Superior temporal gyrus (tissue), 1 donor: ENCODE measurements at regions not wholly inside any gene's neighbourhood (a gene's known extent, or its start where the extent isn't known, plus 50 kb on each side); places are given as distances from the start of the nearest gene placed in this dataset.

Experiments used
- DNase-seq: peaks from one replicate; pipeline ENCODE4 v3.0.0-alpha.2; 2016; ENCODE audit errors: extremely low spot score

DNA sequence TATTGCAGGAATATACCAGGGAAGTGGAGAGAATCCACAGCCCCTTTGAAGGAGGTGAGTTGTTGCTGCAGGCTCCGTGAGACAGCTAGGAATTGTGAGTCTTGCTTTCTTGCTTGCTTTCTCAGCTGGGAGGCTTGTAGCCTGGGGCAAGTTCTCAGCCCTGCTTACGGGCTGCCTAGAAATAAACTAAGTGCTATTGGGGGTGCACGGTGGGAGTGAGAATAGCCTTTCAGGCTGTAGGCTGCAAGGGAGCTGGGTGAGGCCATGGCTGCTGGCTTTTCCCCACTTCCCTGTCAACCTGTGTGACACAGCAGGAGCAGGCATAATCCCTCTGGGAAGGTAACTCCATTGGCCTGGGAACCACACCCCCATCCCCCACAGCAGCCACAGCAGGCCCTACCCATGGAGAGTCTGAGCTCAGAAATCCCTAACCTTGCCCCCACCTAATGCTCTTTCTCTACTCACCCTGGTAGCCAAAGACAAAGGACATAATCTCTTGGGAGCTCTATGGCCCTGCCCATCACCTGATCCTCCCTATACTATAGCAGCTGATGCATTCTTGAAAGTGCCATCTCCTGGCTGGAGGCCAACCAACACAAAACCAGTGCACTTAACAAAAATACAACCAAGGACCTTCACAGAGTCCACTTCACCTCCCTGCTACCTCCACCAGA is 113.0 kb downstream of the MMRN1 start:
- no peak for DNase-seq

DNA sequence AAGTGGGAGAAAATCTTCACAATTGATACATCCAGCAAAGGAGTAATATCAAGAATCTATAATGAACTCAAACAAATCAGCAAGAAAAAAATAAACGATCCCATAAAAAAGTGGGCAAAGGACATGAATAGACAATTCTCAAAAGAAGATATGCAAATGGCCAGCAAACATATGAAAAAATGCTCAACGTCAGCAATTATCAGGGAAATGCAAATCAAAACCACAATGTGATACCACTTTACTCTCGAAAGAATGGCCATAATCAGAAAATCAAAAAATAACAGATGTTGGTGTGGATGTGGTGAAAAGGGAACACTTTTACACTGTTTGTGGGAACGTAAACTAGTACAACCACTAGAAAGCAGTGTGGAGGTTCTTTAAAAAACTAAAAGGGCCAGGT is 114.3 kb upstream of the CCSER1 start:
- no peak for DNase-seq

DNA sequence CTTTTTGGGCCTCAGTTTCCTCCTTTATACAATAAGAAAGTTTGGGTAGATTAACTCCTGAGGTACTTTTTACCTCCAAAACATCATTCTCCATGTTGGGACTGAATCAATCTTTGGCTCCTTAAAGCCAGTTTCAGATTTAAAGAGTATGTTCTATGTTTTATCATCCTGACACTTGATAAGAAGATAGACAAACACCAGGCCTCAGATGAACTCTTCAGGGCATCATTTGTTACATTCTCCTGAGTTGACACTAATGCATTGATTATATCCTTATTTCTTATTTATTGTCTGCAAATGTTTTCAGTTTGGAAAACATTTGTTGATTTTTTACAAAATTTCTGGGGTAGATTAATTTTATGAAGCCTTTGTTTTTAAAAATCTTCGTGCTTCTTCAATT is 102.7 kb upstream of the CCSER1 start:
- DNase-seq = no peak

DNA sequence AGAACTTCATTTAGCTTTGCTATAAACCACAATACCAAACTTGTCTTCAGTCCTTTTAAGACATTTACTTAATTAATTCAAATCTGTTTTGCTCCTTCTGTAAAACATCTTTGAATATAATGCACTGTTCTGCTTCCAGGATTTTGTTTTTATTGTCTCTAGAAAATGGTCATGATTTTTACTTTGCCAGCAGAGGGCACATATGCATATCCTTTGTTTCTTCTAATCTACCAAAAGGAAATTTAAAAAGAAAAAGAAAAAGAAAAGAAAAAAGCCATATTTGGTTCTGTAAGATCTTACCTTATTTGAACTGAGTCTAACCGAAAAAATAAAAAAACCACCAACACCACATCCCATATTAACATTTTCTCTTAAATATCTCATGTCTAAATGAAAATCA is 101.9 kb upstream of the CCSER1 start:
- peak; percentile 41 for DNase-seq

DNA sequence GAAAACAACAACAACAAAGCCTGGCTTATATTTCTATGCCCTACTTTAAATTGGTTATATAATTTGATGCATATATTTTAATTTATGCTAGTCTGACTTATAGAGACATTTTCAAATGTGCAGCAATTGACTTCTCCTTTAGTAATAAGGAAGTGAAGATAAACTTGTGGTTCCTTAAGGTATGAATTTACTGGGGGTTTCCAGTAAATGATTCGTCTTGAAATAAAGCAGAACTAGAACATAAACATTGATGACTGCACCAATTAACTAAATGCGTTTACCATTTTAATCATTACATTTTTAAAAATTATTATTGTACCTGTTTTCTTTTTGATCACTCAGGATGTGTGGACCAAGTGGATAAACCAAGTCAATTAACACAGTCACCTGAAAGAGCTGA is 99.6 kb upstream of the CCSER1 start:
- DNase-seq = no peak

DNA sequence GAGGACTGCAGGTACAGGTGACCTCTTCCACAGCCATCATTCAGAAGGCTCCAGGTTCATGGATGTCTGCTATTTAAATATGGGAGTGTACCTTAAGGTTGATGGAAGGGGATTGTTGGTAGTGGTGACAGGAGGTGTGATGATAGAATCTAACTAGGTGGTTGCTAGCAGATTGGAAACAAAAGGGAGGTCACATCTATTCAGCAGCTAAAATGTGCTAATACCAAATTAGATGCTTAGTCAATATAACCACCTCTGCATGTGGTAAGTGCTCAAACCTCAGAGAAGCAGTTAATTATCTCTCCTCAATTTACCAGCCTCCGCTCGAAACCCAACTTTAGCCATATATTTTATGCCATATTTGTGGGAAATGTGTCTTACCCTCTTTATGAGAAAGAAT is 98.7 kb upstream of the CCSER1 start:
- DNase-seq = no peak

DNA sequence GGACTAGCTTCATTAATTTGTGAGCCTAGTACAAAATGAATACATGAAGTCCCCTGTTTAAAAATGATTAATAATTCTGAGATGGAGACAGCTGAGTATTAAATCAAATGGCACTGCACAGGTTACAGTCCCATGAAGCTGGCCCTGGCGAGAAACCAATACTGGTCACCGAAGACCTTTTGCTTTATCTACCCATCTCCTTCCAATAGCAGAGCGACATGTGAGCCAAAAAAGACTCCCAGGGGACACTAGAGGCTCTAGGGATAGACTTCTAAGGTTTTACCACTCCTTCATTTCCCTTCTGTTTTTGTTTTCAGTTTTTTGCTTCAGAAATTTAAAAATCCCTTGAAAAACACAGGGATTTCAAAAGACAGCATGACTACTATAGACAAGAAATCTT is 97.0 kb upstream of the CCSER1 start:
- DNase-seq = no peak

DNA sequence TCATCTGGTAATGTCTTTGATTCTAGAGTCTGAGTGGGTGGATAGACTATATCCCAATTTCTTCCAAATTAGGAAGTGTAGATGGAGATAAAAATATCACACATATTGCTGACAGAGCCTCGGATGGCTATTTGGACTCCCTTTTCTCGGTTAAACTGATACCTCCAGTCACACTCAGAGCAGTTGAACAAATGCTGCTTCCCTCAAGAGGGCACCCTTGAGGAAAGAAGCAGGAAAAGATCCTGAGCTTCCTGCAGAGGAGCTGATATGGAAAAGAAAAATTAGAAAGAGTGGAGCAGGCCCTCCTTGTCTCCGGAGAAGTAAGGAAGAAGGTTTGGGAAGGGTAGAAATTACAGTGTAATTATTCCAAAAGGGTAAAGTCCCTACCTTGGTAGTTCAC is 96.2 kb upstream of the CCSER1 start:
- DNase-seq = peak; percentile 39

DNA sequence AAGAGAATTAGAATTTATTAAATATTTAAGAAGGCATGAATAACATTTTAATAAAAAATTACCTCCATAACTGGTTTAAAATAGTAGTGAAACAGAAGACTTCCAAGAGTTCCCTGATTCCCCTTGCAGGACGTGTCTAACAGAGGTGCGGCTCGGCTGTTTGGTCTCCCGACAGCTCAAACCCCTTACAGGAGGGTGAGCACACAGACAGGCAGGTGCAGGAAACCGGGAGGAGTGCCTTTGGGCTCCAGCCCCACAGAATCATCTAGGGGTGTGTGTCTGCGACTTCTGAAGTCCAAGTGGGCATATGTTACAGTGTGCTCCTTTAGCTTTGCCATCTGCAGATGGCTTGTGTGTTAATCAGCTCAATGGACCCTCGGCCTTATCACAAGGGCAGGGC is 88.1 kb upstream of the CCSER1 start:
- DNase-seq = no peak

DNA sequence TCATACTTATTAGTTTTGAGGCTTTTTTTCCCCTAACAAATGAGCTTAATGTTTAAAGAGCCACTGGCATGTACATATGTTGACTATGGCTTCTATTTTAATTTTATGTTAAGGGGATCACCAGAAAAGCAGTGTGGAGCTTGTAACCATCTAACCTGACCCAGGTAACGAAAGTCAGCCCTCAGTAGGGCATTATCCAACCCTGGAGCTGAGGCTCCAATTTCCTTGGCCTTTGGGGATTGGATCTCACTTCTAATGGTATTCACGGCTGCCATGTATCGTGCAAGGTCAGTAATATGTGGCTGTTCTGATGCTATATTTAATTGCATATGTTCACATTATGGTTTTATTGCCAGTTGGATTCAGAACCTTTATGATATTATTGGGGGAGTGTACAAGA is 75.2 kb upstream of the CCSER1 start:
- DNase-seq = no peak

DNA sequence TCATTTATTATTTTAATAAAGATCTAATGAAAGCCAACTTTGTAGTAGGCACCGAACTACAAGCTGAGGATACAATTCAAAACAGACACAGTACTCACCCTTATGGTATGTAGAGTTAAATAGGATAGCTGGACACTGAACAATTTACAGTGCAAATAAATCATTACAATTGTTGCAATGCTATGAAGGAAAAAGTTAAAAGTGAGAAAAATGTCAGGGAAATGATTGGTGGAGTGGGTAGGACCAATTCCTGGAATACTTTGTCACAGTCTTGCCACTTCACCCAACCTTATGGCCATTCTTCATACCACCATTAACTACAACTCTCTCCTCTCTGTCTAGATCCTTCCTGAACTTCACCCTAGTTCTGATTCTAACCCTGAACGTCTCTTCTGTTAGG is 70.1 kb upstream of the CCSER1 start:
- no peak for DNase-seq

DNA sequence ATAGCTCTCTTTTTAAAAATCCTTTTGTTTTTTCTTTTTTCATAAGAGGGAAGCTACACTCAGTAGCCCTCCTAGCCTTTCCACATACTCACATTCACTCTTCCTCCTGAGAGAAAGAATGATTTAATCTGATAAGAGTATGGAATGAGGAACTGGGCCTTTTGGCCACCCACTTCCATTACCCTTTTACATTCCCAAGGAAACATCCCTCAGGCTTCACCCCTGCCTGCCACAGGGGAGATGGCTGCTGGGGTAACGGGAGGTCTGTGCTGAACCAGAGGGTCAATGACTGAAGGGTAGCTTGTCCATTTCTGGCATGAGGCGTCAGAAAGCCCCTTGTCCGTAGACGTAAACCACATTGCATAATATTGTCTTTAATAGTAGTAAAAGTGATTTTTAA is 67.2 kb upstream of the CCSER1 start:
- no peak for DNase-seq

DNA sequence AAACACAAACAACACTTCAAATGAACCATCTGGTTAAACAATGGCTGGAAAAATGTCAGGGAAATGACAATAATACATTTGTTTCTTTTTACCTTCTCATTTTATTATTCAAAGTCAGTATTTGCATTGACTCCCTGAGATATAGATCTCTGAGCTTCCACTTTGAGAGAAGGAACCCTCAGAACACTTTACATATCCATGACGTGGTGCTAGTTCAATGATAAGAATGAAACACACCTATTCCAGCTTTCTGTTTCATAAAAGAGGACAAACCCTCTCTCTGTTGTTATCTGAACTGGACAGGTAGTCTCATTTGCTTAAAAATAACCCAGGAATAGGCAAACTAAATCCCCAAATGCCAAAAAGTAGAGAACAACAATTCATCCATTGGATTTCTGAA is 65.3 kb upstream of the CCSER1 start:
- DNase-seq = no peak

DNA sequence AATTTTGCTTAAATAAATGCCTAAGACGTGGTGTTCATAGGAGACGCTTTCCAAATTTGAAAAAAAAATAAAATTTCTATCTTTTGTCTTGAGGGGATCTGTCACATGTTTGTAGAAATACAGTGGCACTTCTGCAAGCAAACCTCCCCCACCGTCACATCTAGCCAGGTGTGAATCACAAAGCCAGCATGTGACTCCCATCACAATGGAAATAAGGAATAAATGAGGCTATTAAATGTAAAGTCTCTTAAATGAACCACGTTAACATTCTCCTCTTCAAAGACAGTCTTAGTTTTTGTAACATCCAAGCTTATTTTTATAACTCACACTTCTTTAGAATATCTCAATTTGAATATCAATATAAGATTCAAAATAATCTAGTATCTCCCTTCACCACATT is 63.0 kb upstream of the CCSER1 start:
- no peak for DNase-seq

DNA sequence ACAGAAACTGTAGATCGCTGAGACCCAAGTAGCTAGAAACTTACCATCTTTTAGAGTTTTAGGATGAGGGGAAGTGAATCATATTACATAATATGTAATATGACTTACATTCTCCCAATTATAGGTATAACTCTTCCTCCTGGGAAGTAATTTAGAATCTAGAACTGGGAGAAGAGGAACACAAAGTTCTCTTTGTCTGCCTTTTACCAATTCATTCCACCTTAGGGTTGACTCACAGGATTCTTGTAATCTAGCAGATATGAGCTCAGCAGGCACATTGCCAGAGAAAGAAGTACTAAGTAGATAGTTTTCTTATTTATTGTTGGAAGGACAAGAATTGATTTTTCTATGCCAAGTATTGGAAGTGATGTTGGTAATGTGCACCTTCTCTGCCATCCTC is 58.0 kb upstream of the CCSER1 start:
- no peak for DNase-seq

DNA sequence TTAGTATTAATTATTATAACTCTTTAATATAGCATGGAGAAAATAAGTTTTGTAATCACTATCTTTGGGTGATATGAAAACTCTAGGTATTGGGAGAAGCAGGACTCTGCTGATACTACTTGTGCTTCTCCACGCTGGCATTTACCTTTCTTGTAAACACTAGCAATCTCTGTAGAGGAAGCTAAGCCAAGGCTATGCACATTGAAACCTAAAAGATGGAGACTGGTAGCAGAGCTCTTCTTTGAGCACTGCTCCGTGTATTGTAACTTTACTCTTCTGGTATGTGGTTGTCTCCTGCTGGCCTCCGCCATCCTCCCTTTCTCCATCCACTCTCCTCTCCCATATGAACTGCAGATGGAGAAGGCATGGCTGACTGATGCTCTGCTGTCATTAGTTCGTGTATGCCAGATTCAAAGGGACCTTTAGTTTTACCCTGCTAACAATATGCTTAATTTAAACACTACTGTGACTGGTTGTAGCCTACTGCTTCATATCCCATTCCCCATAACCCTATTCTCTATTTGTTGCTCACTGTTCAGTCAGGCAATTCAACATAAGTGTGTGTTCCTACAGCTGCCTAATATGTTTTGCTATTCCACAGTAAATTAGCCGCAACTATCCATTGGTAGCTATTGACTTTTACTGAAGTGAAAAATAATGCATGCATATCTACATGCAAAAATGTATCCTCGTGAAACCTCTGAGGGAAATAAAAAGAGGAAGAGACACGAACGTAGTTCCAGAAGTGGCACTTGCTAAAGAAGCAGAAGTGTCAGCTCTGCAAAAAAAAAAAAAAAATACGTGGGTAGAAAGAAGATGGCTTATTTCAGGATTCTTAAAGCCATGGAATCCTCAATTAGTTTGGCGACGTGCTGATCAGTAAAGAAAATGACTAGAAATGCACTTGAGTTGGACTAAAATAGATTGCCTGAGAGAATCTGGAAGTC is 55.6 kb upstream of the CCSER1 start:
- no peak for DNase-seq

DNA sequence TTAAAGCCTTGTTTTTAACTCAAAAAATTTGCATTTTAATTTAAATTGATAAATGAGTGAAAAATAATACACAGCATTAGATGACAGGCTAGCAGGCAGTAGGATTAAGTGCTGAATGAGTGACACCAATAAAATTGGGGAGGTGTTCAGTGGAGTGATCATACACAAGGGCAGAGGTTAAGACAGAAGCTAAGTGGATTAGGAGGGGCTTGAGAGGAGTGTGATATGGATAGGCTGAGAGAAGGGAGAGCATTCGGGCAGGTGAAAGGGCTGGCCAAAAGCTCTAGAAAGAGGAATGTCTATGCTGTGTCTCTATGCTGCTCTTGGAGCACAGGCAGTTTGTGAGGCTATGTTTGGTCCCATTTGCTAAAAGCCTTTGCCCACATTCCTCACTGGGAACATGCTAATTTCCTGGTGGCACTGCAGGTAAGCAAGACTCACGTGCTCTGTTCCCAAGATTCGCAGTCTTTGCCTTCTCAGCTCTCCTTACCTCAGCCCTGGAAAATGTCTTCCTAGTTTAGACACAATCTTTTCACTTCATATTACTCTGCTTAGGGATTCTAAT is 52.8 kb upstream of the CCSER1 start:
- DNase-seq = no peak
